ENCODE measurements at regions not wholly inside any gene's neighbourhood (a gene's known extent, or its start where the extent isn't known, plus 50 kb on each side); places are given as distances from the start of the nearest gene placed in this dataset.

DNA sequence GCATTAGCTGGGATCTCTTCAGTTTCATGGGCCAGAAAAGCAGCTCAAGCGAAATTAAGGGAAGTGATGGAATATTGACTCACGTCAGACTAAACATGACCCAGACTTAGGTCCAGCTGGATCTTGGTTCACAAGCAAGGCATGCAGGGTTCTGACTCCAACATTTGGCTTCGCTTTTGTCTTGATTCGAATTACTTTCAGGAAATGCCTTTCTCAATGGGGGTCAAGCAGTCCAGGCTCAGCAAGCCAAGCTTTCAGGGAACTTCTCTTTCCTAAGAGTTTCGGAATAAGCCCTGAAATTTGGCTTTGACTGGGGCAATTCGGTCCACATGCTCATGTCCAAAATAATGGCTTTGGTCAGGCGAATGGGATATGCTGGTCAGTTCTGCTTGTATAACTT, 678.7 kb upstream of the TMEM132C start:
- TF ChIP-seq, protein P1, sequence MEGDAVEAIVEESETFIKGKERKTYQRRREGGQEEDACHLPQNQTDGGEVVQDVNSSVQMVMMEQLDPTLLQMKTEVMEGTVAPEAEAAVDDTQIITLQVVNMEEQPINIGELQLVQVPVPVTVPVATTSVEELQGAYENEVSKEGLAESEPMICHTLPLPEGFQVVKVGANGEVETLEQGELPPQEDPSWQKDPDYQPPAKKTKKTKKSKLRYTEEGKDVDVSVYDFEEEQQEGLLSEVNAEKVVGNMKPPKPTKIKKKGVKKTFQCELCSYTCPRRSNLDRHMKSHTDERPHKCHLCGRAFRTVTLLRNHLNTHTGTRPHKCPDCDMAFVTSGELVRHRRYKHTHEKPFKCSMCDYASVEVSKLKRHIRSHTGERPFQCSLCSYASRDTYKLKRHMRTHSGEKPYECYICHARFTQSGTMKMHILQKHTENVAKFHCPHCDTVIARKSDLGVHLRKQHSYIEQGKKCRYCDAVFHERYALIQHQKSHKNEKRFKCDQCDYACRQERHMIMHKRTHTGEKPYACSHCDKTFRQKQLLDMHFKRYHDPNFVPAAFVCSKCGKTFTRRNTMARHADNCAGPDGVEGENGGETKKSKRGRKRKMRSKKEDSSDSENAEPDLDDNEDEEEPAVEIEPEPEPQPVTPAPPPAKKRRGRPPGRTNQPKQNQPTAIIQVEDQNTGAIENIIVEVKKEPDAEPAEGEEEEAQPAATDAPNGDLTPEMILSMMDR (IDR thresholded peaks at IDR 0.05; ENCODE audit: insufficient read depth, low read length): no peak
- TF ChIP-seq GABPA (IDR thresholded peaks at IDR 0.05; ENCODE audit: low read depth) (no peak), POLR2AphosphoS5 (IDR thresholded peaks at IDR 0.05; ENCODE audit: low read depth) (no peak)

Measured in HL-60 (cell line).